HG03060 (cell line): ENCODE measurements at regions not wholly inside any gene's neighbourhood (a gene's known extent, or its start where the extent isn't known, plus 50 kb on each side); places are given as distances from the start of the nearest gene placed in this dataset.

Experiments
- ATAC-seq: cut with Tn5 transposase; IDR thresholded peaks from one replicate; pipeline ENCODE4 v1.9.1; 2021; ENCODE audit warnings: low read depth, moderate number of reproducible peaks; ENCODE audit not compliant: unreplicated experiment

GRCh38 chr13:105247830-105248229 is 1287.6 kb downstream of the EFNB2 start:
- no peak for ATAC-seq

DNA sequence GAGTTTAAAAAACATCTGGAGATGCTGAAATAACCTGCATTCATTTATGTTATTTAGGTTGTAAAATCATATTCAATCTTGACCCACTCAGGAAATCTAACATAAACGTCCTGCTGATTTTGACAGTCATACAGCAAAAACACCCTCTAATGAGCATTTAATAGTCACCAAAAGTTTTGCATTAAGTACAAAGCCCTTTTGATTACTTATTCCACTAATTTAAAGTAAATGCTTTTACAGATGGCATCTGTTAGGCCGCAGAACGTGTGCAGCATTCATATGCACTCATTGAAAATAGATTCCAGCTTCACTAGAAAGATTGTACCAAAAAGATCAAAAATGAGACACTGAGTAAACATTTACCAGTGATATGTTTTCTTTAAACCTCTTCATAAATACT is 1295.1 kb downstream of the EFNB2 start:
- ATAC-seq: no peak

- no peak for ATAC-seq
These were observed 1303.0 kb downstream of the EFNB2 start for GRCh38 chr13:105232439-105232838.

GRCh38 chr13:105232006-105232405 is 1303.5 kb downstream of the EFNB2 start:
- no peak for ATAC-seq

GRCh38 chr13:105231579-105231978 is 1303.9 kb downstream of the EFNB2 start:
- ATAC-seq: no peak

DNA sequence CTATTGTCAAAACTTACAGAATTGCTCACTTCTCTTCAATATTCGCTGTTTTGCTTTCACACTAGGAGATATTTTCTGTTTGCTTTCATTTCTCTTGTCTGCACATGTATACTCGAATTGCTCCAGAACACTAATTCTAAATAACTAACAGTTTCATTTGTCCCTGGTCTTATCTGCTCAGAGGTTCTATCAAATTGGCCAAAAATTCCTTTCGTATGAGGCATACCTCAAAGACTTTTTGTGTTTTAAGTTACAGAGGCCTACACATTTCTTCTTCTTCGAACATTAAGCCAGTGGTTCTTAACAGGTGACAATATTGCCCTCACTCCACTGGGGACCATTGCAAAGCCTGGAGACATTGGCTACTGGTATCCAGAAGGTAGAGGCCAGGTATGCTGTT is 1314.6 kb downstream of the EFNB2 start:
- no peak for ATAC-seq

DNA sequence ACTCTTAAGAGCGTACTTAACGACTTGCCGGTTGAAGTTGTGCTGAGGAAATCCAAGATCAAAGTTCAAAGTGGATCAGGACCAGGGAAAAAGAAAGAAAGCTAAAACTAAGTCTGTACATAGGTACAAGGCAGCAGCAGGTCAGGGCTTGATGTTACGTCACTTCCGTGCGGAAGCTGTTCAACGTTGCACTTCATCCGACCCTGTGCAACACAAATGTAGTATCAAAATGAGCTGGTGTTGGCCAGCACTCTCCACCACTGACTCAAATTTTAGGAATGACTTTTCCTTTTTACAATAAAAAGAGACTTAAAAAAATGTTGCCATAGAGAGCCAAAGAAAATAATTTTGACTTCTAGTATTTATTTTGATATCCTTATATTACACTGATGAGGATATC is 1315.4 kb downstream of the EFNB2 start:
- no peak for ATAC-seq

- ATAC-seq: no peak
These were observed 1315.8 kb downstream of the EFNB2 start for GRCh38 chr13:105219651-105220050.

- ATAC-seq: no peak
These were observed 1322.0 kb downstream of the EFNB2 start for GRCh38 chr13:105213512-105213911.

DNA sequence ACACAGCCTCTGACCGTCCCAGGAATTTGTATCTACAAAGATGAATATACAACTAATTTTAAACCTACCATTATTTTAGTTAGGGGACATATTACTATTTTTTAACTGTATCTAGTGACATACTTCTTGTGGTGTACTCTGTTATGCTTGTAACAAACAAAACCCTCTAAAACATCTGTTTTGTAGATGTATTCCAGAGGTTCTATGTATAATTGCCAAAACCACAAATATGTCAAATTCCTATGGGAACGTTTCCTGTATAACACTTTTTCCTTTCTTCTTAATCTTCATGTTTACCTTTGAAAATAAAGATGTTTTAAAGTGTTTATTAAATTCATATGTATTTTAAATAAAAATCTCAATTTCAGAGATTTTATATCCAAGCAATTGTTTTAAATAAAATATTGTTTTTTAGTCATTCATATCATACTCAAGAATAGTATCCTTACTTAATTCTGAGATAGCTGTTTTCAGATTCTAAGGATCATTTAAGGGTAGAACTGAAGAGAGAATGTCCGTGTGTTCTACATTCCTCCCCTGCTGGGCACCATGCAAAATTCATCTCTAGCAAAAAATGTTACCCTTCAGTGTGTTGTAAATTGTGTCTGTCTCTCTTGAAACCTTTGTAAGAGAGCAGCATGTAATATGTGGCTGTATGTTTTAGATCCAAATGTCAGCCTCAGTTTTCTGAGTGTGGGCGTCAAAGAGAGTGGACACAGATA is 1327.7 kb downstream of the EFNB2 start:
- no peak for ATAC-seq

DNA sequence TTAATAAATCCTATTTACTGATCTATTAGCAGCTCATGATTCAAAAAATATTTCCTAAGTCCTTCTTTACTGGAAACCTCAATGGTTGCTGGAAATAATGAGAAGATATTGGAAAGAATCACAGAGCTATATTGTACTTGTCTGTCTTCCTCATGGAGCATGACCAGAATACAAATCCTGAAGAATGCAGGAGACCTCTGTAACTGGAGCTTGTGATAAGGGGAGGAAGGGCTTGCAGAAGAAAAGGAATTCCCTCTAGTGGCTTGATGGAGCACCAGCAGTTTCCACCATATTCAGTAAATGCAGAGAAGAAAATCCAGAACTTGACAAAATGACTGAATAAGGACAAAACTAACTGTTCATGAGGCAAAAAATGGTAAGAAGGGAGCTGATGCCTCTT is 1333.1 kb downstream of the EFNB2 start:
- ATAC-seq: no peak

DNA sequence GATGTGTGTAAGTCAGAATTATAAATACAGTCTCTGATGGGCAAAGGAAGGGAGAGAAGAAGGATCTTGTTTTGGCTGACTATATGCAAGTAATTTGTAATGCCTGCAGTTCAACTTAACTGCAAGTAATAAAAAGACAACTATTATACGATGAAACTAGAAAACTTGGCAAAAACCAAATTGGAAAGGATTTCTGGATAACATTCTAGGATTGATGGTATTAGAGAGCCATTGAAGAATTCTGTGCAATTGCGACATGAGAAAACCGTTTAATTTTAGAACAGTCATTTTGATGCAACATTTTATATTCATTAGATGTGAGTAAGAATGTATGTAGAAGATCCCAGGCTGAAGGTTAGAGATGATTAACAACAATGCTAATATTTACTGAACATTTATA is 1334.1 kb downstream of the EFNB2 start:
- ATAC-seq: no peak

GRCh38 chr13:105200181-105200580 is 1335.3 kb downstream of the EFNB2 start:
- ATAC-seq: no peak

DNA sequence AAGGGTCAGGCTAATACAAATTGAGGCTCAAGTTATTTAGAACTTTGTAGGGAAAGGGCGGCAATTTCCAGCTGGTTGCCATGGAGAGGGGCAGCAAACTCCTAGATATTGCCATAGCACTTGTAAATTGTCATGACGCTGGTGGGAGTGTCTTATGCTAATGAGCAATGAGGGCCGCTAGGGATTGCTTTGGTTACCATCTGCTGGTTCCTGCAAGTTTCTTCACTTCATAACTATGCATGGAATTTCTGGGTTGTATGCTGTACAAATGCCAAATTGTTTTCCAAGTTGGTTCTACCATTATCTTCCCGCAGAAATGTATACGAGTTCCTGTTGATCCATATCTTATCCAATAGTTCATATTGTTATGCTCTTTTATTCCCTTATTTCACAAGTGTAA is 1339.4 kb downstream of the EFNB2 start:
- ATAC-seq: no peak

DNA sequence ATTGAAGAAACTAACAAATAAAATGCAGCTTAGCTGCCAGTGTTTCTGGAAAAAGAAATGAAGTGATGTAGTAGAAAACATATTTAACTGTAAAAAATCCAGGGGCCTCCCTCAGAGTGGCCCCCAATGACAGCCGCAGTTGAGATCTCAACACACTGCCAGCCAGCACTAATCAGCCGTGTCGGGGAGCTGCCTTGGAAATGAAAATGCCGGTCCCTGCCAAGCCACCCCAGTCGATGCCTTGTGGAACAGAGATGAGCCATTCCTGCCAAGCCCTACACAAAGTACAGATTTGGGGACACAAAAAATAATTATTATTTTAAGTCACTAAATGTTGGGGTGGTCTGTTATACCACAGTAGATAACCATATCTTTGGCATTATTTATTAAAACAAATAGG is 1342.4 kb downstream of the EFNB2 start:
- no peak for ATAC-seq

- ATAC-seq: no peak
These were observed 1351.3 kb downstream of the EFNB2 start for GRCh38 chr13:105184201-105184600.

GRCh38 chr13:105177265-105177900 is 1358.1 kb downstream of the EFNB2 start:
- no peak for ATAC-seq

GRCh38 chr13:105170438-105170837 is 1365.0 kb downstream of the EFNB2 start:
- no peak for ATAC-seq

GRCh38 chr13:105168295-105168694 is 1367.2 kb downstream of the EFNB2 start:
- no peak for ATAC-seq

DNA sequence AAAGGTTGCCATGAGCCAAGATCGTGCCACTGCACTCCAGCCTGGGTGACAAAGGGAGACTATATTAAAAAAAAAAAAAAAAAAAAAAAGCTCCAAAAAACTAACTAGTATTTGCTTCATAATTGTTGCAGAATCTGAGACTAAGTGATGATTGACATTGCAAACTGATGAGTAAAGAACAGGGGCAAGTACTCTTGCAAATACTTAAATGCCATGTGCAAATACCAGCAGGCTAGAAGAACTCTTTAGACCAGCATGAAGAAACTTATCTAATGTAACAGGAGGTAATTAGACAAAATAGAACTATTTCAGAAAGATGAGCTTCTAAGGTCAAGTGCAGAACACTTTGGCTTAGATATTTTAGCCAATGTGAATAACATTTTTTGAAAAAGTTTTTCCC is 1368.1 kb downstream of the EFNB2 start:
- no peak for ATAC-seq

- ATAC-seq: no peak
These were observed 1369.9 kb downstream of the EFNB2 start for GRCh38 chr13:105165449-105166125.

GRCh38 chr13:105159841-105160240 is 1375.6 kb downstream of the EFNB2 start:
- no peak for ATAC-seq
